ENCODE measurements at regions not wholly inside any gene's neighbourhood (a gene's known extent, or its start where the extent isn't known, plus 50 kb on each side); places are given as distances from the start of the nearest gene placed in this dataset.

- ChIA-PET CTCF (interaction anchor here (0.7 to 2.7 kb wide), 37 partner anchors 8 to 604 kb away, joined by 3 to 60 read pairs (median 5); no protein-coding TSS in a partner anchor), POLR2A (no interaction called here)
- Mint-ChIP-seq H3K9me3 (no peaks in the 10 kb centered on the region; the same call in 1 of the 2 replicates), H3K4me3 (no peak overlapping the region), H3K27me3 (ENCODE audit: low read depth) (no peaks in the 10 kb centered on the region), H3K4me1 (peaks cover 20% of the 10 kb centered on the region), H3K27ac (no peak overlapping the region), H3K36me3 (no peaks in the 10 kb centered on the region)
- TF ChIP-seq TEAD1 (CRISPR knock-in tag; IDR thresholded peaks at IDR 0.05) (no peak), ZNF121 (CRISPR knock-in tag; IDR thresholded peaks at IDR 0.05) (no peak), NR3C1 (CRISPR knock-in tag; conservative IDR thresholded peaks at IDR 0.05; ENCODE audit: low read depth) (no peak), FOXP4 (CRISPR knock-in tag; IDR thresholded peaks at IDR 0.05) (no peak), ZNF512 (CRISPR knock-in tag; IDR thresholded peaks at IDR 0.05; ENCODE audit: borderline replicate concordance) (no peak), TEAD4 (CRISPR knock-in tag; IDR thresholded peaks at IDR 0.05) (no peak), ZBTB43 (CRISPR knock-in tag; IDR thresholded peaks at IDR 0.05) (no peak), USF2 (CRISPR knock-in tag; IDR thresholded peaks at IDR 0.05) (no peak), ATF6 (CRISPR knock-in tag; IDR thresholded peaks at IDR 0.05) (no peak), JAZF1 (CRISPR knock-in tag; IDR thresholded peaks at IDR 0.05) (no peak), ETV6 (CRISPR knock-in tag; IDR thresholded peaks at IDR 0.05) (no peak), OVOL2 (CRISPR knock-in tag; IDR thresholded peaks at IDR 0.05; ENCODE audit: borderline replicate concordance) (no peak), TP53 (CRISPR knock-in tag; IDR thresholded peaks at IDR 0.05) (no peak)
- ATAC-seq (no peak), DNase-seq (ENCODE audit: low spot score) (no peak)
These were observed 307.5 kb downstream of the DHX35 start for GRCh38 chr20:39269493-39270217.

- CTCF ChIA-PET, result interaction anchor here (0.6 to 2.7 kb wide), 45 partner anchors 8 to 605 kb away, joined by 3 to 60 read pairs (median 5); no protein-coding TSS in a partner anchor
- DNase-seq (ENCODE audit: low spot score) (peak; percentile 85), ATAC-seq (peak; percentile 90)
- Mint-ChIP-seq H3K9me3 (no peaks in the 10 kb centered on the region), H3K27me3 (ENCODE audit: low read depth) (no peaks in the 10 kb centered on the region), H3K4me3 (no peak overlapping the region), H3K36me3 (no peaks in the 10 kb centered on the region), H3K27ac (no peak overlapping the region), H3K4me1 (peaks cover 20% of the 10 kb centered on the region)
- POLR2A ChIA-PET, result interaction anchor here (0.6 kb wide), 1 partner anchor 590 kb away, joined by 3 read pairs; no protein-coding TSS in a partner anchor
- TF ChIP-seq RELA (CRISPR knock-in tag; IDR thresholded peaks at IDR 0.05; ENCODE audit: borderline replicate concordance) (no peak), NR2C2 (CRISPR knock-in tag; IDR thresholded peaks at IDR 0.05) (no peak), ZNF138 (CRISPR knock-in tag; conservative IDR thresholded peaks at IDR 0.05) (no peak), ZNF232 (CRISPR knock-in tag; IDR thresholded peaks at IDR 0.05) (no peak), MXD4 (CRISPR knock-in tag; IDR thresholded peaks at IDR 0.05; ENCODE audit: borderline replicate concordance) (no peak), USF1 (CRISPR knock-in tag; IDR thresholded peaks at IDR 0.05) (peak; percentile 87), ZBTB21 (CRISPR knock-in tag; IDR thresholded peaks at IDR 0.05; ENCODE audit: borderline replicate concordance) (no peak), AR (CRISPR knock-in tag; IDR thresholded peaks at IDR 0.05) (no peak), GRHL2 (CRISPR knock-in tag; IDR thresholded peaks at IDR 0.05; ENCODE audit: insufficient replicate concordance, severe bottlenecking) (no peak), TP53 (CRISPR knock-in tag; IDR thresholded peaks at IDR 0.05) (no peak), SOX15 (CRISPR knock-in tag; IDR thresholded peaks at IDR 0.05) (no peak), ZNF219 (CRISPR knock-in tag; IDR thresholded peaks at IDR 0.05; ENCODE audit: borderline replicate concordance) (no peak)
These were observed 306.9 kb downstream of the DHX35 start for GRCh38 chr20:39268981-39269461.

Data from WTC11 (cell line).